Spleen (tissue), 7 donors: ENCODE measurements at regions not wholly inside any gene's neighbourhood (a gene's known extent, or its start where the extent isn't known, plus 50 kb on each side); places are given as distances from the start of the nearest gene placed in this dataset.

Source experiments
- POLR2A ChIP-seq, 3 donors: fragments of 450-650 bp; IDR thresholded peaks; one replicate each; pipeline ENCODE4 v1.5.1; 2017; ENCODE audit warnings: antibody characterized with exemption in 3 of 3, mild to moderate bottlenecking in 1 of 3
- POLR2AphosphoS5 ChIP-seq, 3 donors: sonication (generic); formaldehyde crosslinking; IDR thresholded peaks; one replicate each; pipeline ENCODE4 v1.5.1; 2017; ENCODE audit warnings: antibody characterized with exemption in 3 of 3
- TF ChIP-seq, protein P1 (sequence below), 11 experiments: fragments of 200-600 bp in 7 of 11; fragments of 450-650 bp in 4 of 11; sonication (generic) in 4 of 11; IDR thresholded peaks in 8 of 11; conservative IDR thresholded peaks in 3 of 11; 1 replicate in 7 of 11; 2 replicates in 4 of 11; pipeline versions ENCODE4 v1.4.0 to v1.8.0; 2016 to 2021; ENCODE audit warnings: antibody characterized with exemption in 11 of 11, inconsistent platforms in 4 of 11, mild to moderate bottlenecking in 1 of 11
- donor health status: DM: no; HTN: no; CAD: no; lungs with moderate emphysema.
- donor health status: DM: no; HTN: no; CAD: no.
- donor health status: DM: no; HTN: no; CAD: no.

DNA sequence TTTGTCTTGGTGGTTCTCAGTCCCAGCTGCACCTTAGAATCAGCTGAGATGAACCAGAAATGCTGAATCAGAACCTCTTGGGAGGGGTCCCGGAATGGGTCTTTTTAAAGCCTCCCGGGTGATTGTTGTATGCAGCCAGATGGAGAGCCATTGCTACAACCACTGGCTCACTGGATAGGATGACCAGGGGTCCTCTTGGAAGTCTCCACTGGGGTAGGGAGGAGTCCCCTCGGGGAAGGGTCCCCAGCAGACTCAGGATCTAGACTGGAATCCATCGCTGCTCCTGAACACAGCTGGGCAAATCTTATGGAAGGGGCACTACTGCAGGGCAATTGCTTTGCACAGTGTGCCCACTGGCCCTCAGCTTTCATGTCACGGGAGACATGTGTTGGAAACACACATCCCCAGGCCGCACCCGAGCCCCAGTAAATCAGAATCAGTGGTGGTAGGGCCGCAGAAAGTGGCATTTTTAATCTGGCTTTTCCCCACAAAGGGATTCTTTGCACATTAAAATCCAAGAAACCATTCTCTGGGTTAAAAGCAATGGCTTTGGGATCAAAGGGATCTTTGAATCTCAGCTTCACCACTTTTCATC lies 117.3 kb downstream of the IRX5 start:
- TF ChIP-seq, protein P1, sequence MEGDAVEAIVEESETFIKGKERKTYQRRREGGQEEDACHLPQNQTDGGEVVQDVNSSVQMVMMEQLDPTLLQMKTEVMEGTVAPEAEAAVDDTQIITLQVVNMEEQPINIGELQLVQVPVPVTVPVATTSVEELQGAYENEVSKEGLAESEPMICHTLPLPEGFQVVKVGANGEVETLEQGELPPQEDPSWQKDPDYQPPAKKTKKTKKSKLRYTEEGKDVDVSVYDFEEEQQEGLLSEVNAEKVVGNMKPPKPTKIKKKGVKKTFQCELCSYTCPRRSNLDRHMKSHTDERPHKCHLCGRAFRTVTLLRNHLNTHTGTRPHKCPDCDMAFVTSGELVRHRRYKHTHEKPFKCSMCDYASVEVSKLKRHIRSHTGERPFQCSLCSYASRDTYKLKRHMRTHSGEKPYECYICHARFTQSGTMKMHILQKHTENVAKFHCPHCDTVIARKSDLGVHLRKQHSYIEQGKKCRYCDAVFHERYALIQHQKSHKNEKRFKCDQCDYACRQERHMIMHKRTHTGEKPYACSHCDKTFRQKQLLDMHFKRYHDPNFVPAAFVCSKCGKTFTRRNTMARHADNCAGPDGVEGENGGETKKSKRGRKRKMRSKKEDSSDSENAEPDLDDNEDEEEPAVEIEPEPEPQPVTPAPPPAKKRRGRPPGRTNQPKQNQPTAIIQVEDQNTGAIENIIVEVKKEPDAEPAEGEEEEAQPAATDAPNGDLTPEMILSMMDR (IDR thresholded peaks at IDR 0.05 in 8 of 11, conservative IDR thresholded peaks at IDR 0.05 in 3 of 11) = no peak
- TF ChIP-seq POLR2A (IDR thresholded peaks at IDR 0.05) (no peak), POLR2AphosphoS5 (IDR thresholded peaks at IDR 0.05) (no peak)
